GM23338 (cell line): ENCODE measurements at regions not wholly inside any gene's neighbourhood (a gene's known extent, or its start where the extent isn't known, plus 50 kb on each side); places are given as distances from the start of the nearest gene placed in this dataset.

Experiments
- CREB1 ChIP-seq: fragments of 250-450 bp; sonication (Bioruptor Pico); IDR thresholded peaks from 2 replicates; pipeline ENCODE4 v1.5.0; 2020; ENCODE audit warnings: low read depth, mild to moderate bottlenecking, moderate library complexity
- CTCF ChIP-seq, 2 experiments: fragments of 200-600 bp in 1 of 2; sonication (generic) in 1 of 2; conservative IDR thresholded peaks; 2 replicates each; pipeline versions ENCODE4 v1.5.1 to v1.6.1; 2016 to 2017; ENCODE audit warnings: antibody characterized with exemption in 2 of 2, low read depth in 2 of 2, mild to moderate bottlenecking in 2 of 2, moderate library complexity in 1 of 2
- EZH2 ChIP-seq: fragments of 200-600 bp; sonication (generic); IDR thresholded peaks from one replicate; pipeline ENCODE4 v1.8.0; 2017; ENCODE audit warnings: antibody characterized with exemption, mild to moderate bottlenecking, low read depth; ENCODE audit not compliant: unreplicated experiment
- REST ChIP-seq: IDR thresholded peaks from one replicate; pipeline ENCODE4 v1.6.1; 2018; ENCODE audit warnings: antibody characterized with exemption; ENCODE audit not compliant: unreplicated experiment

GRCh38 chr3:176814285-176814684 is 383.0 kb downstream of the TBL1XR1 start:
- no peak for TF ChIP-seq EZH2
- TF ChIP-seq CTCF (conservative IDR thresholded peaks at IDR 0.05; ENCODE audit: low read depth in 2 of 2): peak; percentile 83 to 85
- TF ChIP-seq REST: no peak
- TF ChIP-seq CREB1: no peak
